Transverse colon (tissue), 4 donors: ENCODE measurements at regions not wholly inside any gene's neighbourhood (a gene's known extent, or its start where the extent isn't known, plus 50 kb on each side); places are given as distances from the start of the nearest gene placed in this dataset.

Experiments used
- CTCF ChIP-seq, 5 experiments: fragments of 200-600 bp in 3 of 5; fragments of 450-650 bp in 2 of 5; sonication (generic) in 3 of 5; IDR thresholded peaks; 1 replicate in 2 of 5; 2 replicates in 3 of 5; pipeline ENCODE4 v1.5.1; 2016 to 2017; ENCODE audit warnings: antibody characterized with exemption in 5 of 5, inconsistent platforms in 3 of 5, mild to moderate bottlenecking in 2 of 5, moderate library complexity in 1 of 5
- EP300 ChIP-seq: sonication (generic); formaldehyde crosslinking; IDR thresholded peaks from one replicate; pipeline ENCODE4 v1.6.1; 2017; ENCODE audit warnings: antibody characterized with exemption, low read depth
- POLR2A ChIP-seq: fragments of 450-650 bp; IDR thresholded peaks from one replicate; pipeline ENCODE4 v1.6.1; 2016; ENCODE audit warnings: antibody characterized with exemption, mild to moderate bottlenecking, moderate library complexity
- POLR2AphosphoS5 ChIP-seq, 3 donors: sonication (generic); formaldehyde crosslinking; IDR thresholded peaks; one replicate each; pipeline ENCODE4 v1.6.1; 2016; ENCODE audit warnings: antibody characterized with exemption in 3 of 3

DNA sequence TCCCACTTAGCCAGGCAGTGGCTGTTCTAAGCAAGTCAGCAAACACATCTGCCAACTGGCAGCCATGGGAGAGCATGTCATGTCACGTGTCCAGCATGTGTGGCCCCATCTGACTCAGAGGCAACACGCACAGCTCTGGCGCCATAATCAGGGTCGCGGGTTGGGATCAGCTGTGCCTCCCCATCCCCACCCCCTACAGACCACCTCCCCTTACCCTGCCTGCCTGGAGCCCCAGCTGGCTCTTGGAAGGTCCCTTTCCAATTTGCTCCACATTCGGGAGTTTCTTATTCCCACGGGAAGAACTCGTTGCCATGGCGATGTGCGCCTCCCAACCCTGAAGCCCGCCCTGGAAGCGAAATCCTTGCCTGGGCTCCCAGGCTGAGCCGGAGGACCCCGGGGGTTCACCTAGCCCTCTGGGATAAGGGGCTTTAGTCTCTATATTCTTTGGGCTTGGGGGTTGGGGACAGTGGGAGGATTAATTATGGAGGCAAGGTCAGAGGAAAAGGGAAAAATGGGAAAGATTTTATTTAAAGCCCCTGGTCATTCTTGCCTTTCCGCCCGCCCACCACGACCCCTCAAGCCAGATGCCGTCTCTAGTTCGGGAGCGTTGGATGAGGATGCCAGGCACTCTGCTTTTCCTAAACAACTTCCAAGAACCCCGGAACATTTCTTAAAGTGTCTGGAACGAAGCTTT is 283.7 kb downstream of the ZEB1 start:
- TF ChIP-seq POLR2A (no peak), CTCF (IDR thresholded peaks at IDR 0.05) (no peak), EP300 (no peak), POLR2AphosphoS5 (IDR thresholded peaks at IDR 0.05) (peak; percentile 35 to 69 (median 52))
